ENCODE measurements at regions not wholly inside any gene's neighbourhood (a gene's known extent, or its start where the extent isn't known, plus 50 kb on each side); places are given as distances from the start of the nearest gene placed in this dataset.
"Not testable (repeated sequence)": the region's sequence is repeated elsewhere in the genome, so short reads cannot be mapped to it uniquely, and the experiment has no call there.

- TF ChIP-seq, protein P1, sequence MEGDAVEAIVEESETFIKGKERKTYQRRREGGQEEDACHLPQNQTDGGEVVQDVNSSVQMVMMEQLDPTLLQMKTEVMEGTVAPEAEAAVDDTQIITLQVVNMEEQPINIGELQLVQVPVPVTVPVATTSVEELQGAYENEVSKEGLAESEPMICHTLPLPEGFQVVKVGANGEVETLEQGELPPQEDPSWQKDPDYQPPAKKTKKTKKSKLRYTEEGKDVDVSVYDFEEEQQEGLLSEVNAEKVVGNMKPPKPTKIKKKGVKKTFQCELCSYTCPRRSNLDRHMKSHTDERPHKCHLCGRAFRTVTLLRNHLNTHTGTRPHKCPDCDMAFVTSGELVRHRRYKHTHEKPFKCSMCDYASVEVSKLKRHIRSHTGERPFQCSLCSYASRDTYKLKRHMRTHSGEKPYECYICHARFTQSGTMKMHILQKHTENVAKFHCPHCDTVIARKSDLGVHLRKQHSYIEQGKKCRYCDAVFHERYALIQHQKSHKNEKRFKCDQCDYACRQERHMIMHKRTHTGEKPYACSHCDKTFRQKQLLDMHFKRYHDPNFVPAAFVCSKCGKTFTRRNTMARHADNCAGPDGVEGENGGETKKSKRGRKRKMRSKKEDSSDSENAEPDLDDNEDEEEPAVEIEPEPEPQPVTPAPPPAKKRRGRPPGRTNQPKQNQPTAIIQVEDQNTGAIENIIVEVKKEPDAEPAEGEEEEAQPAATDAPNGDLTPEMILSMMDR (IDR thresholded peaks at IDR 0.05; ENCODE audit: low read depth, low read length, poor library complexity, severe bottlenecking), result not testable (repeated sequence)
- not testable (repeated sequence) for TF ChIP-seq EZH2phosphoT487 (IDR thresholded peaks at IDR 0.05; ENCODE audit: borderline replicate concordance, low read length)
Observed at GRCh38 chr4:188678691-188679090, 539.5 kb downstream of the TRIML1 start.

All from DOHH2 (cell line).